ENCODE measurements at regions not wholly inside any gene's neighbourhood (a gene's known extent, or its start where the extent isn't known, plus 50 kb on each side); places are given as distances from the start of the nearest gene placed in this dataset.

DNA sequence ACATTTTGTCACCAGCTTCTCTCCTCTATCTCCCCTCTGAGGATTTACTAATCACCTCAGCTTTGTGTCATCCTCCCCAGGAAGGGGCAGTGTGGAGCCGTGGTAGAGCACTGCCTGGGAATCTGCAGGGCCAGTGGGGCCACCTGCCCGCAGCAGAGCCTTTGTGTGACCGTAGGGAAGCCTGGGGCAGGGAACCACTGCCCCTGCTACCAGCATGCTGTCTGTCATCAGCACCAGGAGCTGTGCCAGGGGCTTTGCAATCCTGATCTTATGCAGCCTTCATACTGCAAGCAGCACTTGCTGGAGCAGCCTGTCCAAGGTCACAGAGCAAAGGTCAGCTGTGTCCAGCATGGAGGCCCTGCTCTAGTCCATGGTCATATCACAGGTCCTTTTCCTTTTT lies 170.2 kb upstream of the IL12A start:
- TF ChIP-seq POLR2AphosphoS5 (IDR thresholded peaks at IDR 0.05; ENCODE audit: borderline replicate concordance, low read depth, low read length) (no peak), EZH2 (IDR thresholded peaks at IDR 0.05) (no peak)

Measured in SK-N-MC (cell line).